ENCODE measurements at regions not wholly inside any gene's neighbourhood (a gene's known extent, or its start where the extent isn't known, plus 50 kb on each side); places are given as distances from the start of the nearest gene placed in this dataset.
"Not testable (repeated sequence)": the region's sequence is repeated elsewhere in the genome, so short reads cannot be mapped to it uniquely, and the experiment has no call there.

GRCh38 chr2:175829741-175830140 lies 172.3 kb downstream of the LNPK start:
- no peak for DNase-seq

- no peak for DNase-seq
These were observed 174.2 kb downstream of the LNPK start for GRCh38 chr2:175827856-175828255.

GRCh38 chr2:175824243-175824642 lies 177.8 kb downstream of the LNPK start:
- no peak for DNase-seq

- no peak for DNase-seq
These were observed 178.4 kb downstream of the LNPK start for GRCh38 chr2:175823707-175824073.

GRCh38 chr2:175823002-175823706 lies 178.9 kb downstream of the LNPK start:
- no peak for DNase-seq

GRCh38 chr2:175817221-175817620 lies 184.8 kb downstream of the LNPK start:
- no peak for DNase-seq

- no peak for DNase-seq
These were observed 186.5 kb downstream of the LNPK start for GRCh38 chr2:175815537-175815936.

GRCh38 chr2:175811971-175812370 lies 190.1 kb downstream of the LNPK start:
- DNase-seq = no peak

- DNase-seq = no peak
These were observed 193.2 kb downstream of the LNPK start for GRCh38 chr2:175808858-175809257.

GRCh38 chr2:175808078-175808477 lies 194.0 kb downstream of the LNPK start:
- no peak for DNase-seq

- no peak for DNase-seq
These were observed 194.8 kb downstream of the LNPK start for GRCh38 chr2:175807031-175807873.

GRCh38 chr2:175806570-175806969 lies 195.5 kb downstream of the LNPK start:
- no peak for DNase-seq

- DNase-seq = no peak
These were observed 196.0 kb downstream of the LNPK start for GRCh38 chr2:175806125-175806490.

- DNase-seq = no peak
These were observed 196.5 kb downstream of the LNPK start for GRCh38 chr2:175805442-175806124.

GRCh38 chr2:175804122-175804521 lies 197.9 kb downstream of the LNPK start:
- no peak for DNase-seq

GRCh38 chr2:175796422-175796821 lies 205.6 kb downstream of the LNPK start:
- not testable (repeated sequence) for DNase-seq

- no peak for DNase-seq
These were observed 208.4 kb downstream of the LNPK start for GRCh38 chr2:175793648-175794047.

- no peak for DNase-seq
These were observed 209.2 kb downstream of the LNPK start for GRCh38 chr2:175792881-175793280.

GRCh38 chr2:175792199-175792598 lies 209.9 kb downstream of the LNPK start:
- DNase-seq = no peak

GRCh38 chr2:175786471-175787124 lies 215.5 kb downstream of the LNPK start:
- DNase-seq = no peak

- DNase-seq = not testable (repeated sequence)
These were observed 224.7 kb downstream of the LNPK start for GRCh38 chr2:175777337-175777736.

- no peak for DNase-seq
These were observed 232.9 kb downstream of the LNPK start for GRCh38 chr2:175769200-175769599.
